ENCODE measurements at regions not wholly inside any gene's neighbourhood (a gene's known extent, or its start where the extent isn't known, plus 50 kb on each side); places are given as distances from the start of the nearest gene placed in this dataset.

- Histone ChIP-seq H3K36me3 (ENCODE audit: low read depth) (no peaks in the 10 kb centered on the region), H3K9me3 (ENCODE audit: severe bottlenecking) (no peaks in the 10 kb centered on the region), H3K27ac (ENCODE audit: poor library complexity, severe bottlenecking) (no peak overlapping the region), H3K4me1 (ENCODE audit: insufficient read depth, poor library complexity, severe bottlenecking) (no peaks in the 10 kb centered on the region), H3K4me3 (ENCODE audit: severe bottlenecking) (no peak overlapping the region), H3K27me3 (ENCODE audit: insufficient read depth, poor library complexity, severe bottlenecking) (no peaks in the 10 kb centered on the region)
- TF ChIP-seq CTCF (IDR thresholded peaks at IDR 0.05; ENCODE audit: poor library complexity, severe bottlenecking): no peak
- no peak for DNase-seq (ENCODE audit: low spot score)
- ATAC-seq (ENCODE audit: low read depth): no peak
Observed at GRCh38 chrX:139141370-139141769, 389.2 kb upstream of the F9 start.

GRCh38 chrX:139134316-139134715, 396.2 kb upstream of the F9 start:
- no peaks in the 10 kb centered on the region for H3K27me3 ChIP-seq (ENCODE audit: insufficient read depth, poor library complexity, severe bottlenecking)
- no peaks in the 10 kb centered on the region for H3K36me3 ChIP-seq (ENCODE audit: low read depth)
- no peak for TF ChIP-seq CTCF (IDR thresholded peaks at IDR 0.05; ENCODE audit: poor library complexity, severe bottlenecking)
- no peak overlapping the region for H3K27ac ChIP-seq (ENCODE audit: poor library complexity, severe bottlenecking)
- H3K4me3 ChIP-seq (ENCODE audit: severe bottlenecking): no peak overlapping the region
- no peaks in the 10 kb centered on the region for H3K4me1 ChIP-seq (ENCODE audit: insufficient read depth, poor library complexity, severe bottlenecking)
- ATAC-seq (ENCODE audit: low read depth): no peak
- no peak for DNase-seq (ENCODE audit: low spot score)
- no peaks in the 10 kb centered on the region for H3K9me3 ChIP-seq (ENCODE audit: severe bottlenecking)

- ATAC-seq (ENCODE audit: low read depth) (no peak), DNase-seq (ENCODE audit: low spot score) (no peak)
Observed at GRCh38 chrX:139126493-139126892, 404.0 kb upstream of the F9 start.

GRCh38 chrX:139125916-139126315, 404.6 kb upstream of the F9 start:
- no peaks in the 10 kb centered on the region for H3K36me3 ChIP-seq (ENCODE audit: low read depth)
- TF ChIP-seq CTCF (IDR thresholded peaks at IDR 0.05; ENCODE audit: poor library complexity, severe bottlenecking): no peak
- no peak overlapping the region for H3K4me3 ChIP-seq (ENCODE audit: severe bottlenecking)
- no peaks in the 10 kb centered on the region for H3K27me3 ChIP-seq (ENCODE audit: insufficient read depth, poor library complexity, severe bottlenecking)
- no peaks in the 10 kb centered on the region for H3K4me1 ChIP-seq (ENCODE audit: insufficient read depth, poor library complexity, severe bottlenecking)
- no peak for DNase-seq (ENCODE audit: low spot score)
- no peak for ATAC-seq (ENCODE audit: low read depth)
- H3K27ac ChIP-seq (ENCODE audit: poor library complexity, severe bottlenecking): no peak overlapping the region
- no peaks in the 10 kb centered on the region for H3K9me3 ChIP-seq (ENCODE audit: severe bottlenecking)

More at GRCh38 chrX:139126493-139126892, 404.0 kb upstream of the F9 start:
- H3K4me3 ChIP-seq (ENCODE audit: severe bottlenecking): no peak overlapping the region
- H3K9me3 ChIP-seq (ENCODE audit: severe bottlenecking): no peaks in the 10 kb centered on the region
- H3K27me3 ChIP-seq (ENCODE audit: insufficient read depth, poor library complexity, severe bottlenecking): no peaks in the 10 kb centered on the region
- no peak for TF ChIP-seq CTCF (IDR thresholded peaks at IDR 0.05; ENCODE audit: poor library complexity, severe bottlenecking)
- no peaks in the 10 kb centered on the region for H3K4me1 ChIP-seq (ENCODE audit: insufficient read depth, poor library complexity, severe bottlenecking)
- H3K36me3 ChIP-seq (ENCODE audit: low read depth): no peaks in the 10 kb centered on the region
- no peak overlapping the region for H3K27ac ChIP-seq (ENCODE audit: poor library complexity, severe bottlenecking)

GRCh38 chrX:139121616-139122286, 408.8 kb upstream of the F9 start:
- H3K27me3 ChIP-seq (ENCODE audit: insufficient read depth, poor library complexity, severe bottlenecking): no peaks in the 10 kb centered on the region
- no peaks in the 10 kb centered on the region for H3K36me3 ChIP-seq (ENCODE audit: low read depth)
- H3K9me3 ChIP-seq (ENCODE audit: severe bottlenecking): no peaks in the 10 kb centered on the region
- TF ChIP-seq CTCF (IDR thresholded peaks at IDR 0.05; ENCODE audit: poor library complexity, severe bottlenecking): no peak
- no peak overlapping the region for H3K4me3 ChIP-seq (ENCODE audit: severe bottlenecking)
- no peak for DNase-seq (ENCODE audit: low spot score)
- no peaks in the 10 kb centered on the region for H3K4me1 ChIP-seq (ENCODE audit: insufficient read depth, poor library complexity, severe bottlenecking)
- ATAC-seq (ENCODE audit: low read depth): no peak
- no peak overlapping the region for H3K27ac ChIP-seq (ENCODE audit: poor library complexity, severe bottlenecking)

All from RWPE2 (cell line).